Upper lobe of left lung (tissue), 4 donors: ENCODE measurements at regions not wholly inside any gene's neighbourhood (a gene's known extent, or its start where the extent isn't known, plus 50 kb on each side); places are given as distances from the start of the nearest gene placed in this dataset.

ENCODE experiments used
- CTCF ChIP-seq, 6 experiments: fragments of 450-650 bp in 4 of 6; fragments of 200-600 bp in 2 of 6; sonication (generic) in 2 of 6; IDR thresholded peaks; one replicate each; pipeline ENCODE4 v1.5.1; 2016 to 2019; ENCODE audit warnings: antibody characterized with exemption in 6 of 6
- POLR2A ChIP-seq, 4 donors: fragments of 450-650 bp; IDR thresholded peaks; one replicate each; pipeline ENCODE4 v1.5.1; 2016 to 2017; ENCODE audit warnings: antibody characterized with exemption in 4 of 4, mild to moderate bottlenecking in 2 of 4

GRCh38 chr14:86999036-86999435 lies 993.9 kb downstream of the GALC start:
- TF ChIP-seq POLR2A (IDR thresholded peaks at IDR 0.05) (no peak), CTCF (IDR thresholded peaks at IDR 0.05) (no peak)
